Stromal cell of bone marrow (primary cell): ENCODE measurements at regions not wholly inside any gene's neighbourhood (a gene's known extent, or its start where the extent isn't known, plus 50 kb on each side); places are given as distances from the start of the nearest gene placed in this dataset.

Experiments used
- DNase-seq: peaks from one replicate; pipeline ENCODE4 v3.0.0-alpha.2; 2012; ENCODE audit warnings: low read depth

DNA sequence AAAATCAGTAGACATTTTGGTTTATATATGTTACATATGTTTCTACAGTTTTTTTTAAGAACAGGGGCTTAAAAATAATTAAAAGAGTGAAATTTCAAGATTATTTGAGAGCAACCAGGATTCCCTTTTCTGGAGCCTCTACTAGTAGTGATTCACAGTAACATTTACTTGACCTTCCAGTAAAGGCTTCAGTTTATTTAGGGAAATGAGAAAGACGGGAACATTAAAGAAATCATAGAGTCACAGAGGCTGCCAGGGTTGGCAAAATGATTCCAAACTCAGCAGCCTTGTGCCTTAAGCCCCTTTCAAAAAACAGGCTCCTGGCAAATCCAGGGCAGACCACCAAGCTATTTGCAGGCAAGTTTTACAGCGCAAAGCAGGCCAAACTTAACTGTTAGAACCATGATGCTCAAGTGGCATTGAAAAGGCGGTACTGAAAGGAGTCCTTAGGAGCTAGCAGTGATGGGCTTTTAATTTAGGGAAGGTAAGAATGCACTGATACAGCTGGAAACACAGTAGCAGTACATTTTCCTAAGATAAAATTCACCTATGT lies 201.1 kb upstream of the ADAMTS9 start:
- DNase-seq = no peak

DNA sequence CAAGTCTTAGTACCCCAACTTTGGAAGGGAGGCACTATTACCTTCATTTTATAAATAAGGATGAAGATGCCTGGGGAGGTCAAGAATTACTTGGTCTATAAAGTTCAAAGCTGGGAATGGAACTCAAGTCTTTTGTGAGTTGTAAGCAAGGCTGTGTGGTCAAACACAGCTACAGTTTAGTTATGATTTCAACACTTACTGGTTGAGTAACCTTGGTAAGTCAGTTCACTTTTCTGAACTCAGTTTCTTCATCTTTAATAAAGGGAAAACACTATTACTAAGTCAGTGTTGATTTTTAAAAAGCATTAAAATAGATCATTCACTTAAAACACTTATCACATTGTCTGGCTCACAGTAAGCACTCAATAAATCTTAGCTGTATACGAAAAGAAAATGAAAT lies 200.4 kb upstream of the ADAMTS9 start:
- DNase-seq = peak; percentile 9

DNA sequence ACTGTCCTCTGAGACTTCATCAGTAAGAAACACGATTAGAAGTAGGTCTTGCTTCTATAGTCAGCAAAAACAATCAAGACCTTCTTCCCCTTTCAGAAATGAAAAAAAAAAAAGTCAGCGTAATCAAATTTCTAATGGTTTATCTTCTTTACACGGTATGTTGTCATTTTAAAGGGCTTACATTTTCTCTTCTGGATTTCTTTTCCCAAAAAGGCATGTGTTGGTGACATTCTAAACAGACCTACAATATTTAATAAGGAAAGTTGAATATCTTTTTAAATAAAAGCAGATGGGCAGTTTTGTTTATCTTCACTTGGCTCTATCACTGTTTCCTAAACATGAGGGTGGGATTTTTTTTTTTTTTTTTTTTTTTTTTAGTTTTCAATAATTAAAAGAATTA lies 197.3 kb upstream of the ADAMTS9 start:
- DNase-seq = no peak

DNA sequence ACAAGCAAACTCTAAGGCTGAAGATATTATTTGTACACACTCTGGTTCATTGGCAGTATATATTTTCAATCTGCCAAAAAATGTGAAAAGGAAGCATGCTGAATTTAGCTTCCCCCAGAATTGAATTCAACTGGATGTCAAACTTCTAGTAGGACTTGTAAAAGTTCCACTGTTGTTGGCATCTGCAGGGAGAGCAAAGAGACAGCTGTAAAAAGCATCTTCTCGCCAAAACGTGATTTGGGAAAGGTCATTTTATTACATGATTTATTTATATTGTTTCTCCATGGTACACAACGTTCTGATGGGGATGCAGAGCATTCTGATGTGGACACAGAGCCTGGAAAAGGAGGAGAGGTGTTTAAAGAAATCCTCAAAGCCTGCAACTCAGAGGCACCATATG lies 196.7 kb upstream of the ADAMTS9 start:
- no peak for DNase-seq

DNA sequence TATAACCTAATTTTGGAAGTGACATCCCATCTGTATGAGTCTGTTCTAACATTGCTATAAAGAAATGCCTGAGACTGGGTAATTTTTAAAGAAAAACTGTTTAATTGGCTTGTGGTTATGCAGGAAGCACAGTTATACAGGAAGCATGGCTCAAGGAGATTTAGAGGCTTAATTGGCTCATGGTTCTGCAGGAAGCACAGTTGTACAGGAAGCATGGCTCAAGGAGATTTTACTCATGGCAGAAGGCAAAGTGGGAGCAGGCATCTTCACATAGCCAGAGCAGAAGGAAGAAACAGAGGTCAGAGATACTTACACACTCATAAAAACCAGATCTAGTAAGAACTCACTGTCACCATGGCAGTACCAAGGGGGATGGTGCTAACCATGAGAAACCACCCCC lies 193.1 kb upstream of the ADAMTS9 start:
- DNase-seq = no peak

DNA sequence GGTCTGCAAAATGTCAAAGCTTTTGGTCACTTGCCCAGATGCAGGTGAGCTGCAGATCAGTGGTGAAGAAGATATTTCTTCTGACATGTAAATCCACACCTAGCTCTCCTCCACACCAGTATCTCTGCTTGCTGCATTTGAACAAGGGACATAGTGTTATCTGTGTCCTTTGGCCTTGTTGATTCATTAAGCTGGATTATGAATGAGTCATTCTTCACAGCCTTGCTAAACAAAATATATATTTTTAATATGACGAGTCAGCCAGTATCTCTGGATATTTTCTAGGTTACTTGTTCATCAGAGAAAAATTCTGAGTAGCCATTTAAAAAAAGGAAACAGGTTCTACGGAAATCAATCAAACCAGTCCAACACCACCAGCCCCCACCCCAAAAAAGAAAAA lies 190.6 kb upstream of the ADAMTS9 start:
- DNase-seq = no peak

DNA sequence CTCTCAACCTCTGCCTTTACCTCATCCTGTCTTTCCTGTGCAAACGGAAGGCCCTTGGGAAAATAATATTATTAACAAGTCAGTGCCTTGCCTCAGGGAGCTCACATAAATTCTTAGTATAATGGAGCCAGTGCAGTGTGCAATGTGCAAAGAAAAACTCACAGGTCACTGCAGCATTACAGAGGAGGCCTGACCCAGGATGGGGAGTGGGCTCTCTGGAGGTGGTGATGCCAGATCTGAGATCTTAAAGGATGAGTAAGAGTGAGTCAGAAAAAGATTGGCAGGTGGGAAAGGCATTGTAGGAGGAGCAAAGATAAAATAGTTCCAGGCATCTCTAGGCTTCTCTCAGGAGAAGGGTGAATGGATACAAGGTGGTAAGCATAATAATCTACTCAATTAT lies 185.6 kb upstream of the ADAMTS9 start:
- DNase-seq = no peak

DNA sequence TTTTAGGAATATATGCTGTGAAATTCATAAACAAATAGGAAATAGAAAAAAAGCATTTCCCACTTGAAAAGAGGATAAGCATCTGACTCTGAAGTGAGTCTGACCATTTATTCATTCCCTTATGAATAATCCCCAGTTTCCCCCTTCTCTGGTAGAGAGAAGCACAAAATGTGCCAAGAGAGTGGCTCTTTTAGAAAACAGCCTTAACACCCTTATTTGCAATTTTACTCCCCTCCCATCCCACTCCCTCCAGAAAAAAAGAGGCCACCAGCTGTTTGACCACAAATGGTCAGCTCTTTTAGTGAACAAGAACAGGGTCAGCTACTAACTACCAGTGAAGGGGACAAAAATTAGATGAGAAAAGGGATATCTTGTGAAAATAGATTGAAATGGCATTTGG lies 184.5 kb upstream of the ADAMTS9 start:
- no peak for DNase-seq

DNA sequence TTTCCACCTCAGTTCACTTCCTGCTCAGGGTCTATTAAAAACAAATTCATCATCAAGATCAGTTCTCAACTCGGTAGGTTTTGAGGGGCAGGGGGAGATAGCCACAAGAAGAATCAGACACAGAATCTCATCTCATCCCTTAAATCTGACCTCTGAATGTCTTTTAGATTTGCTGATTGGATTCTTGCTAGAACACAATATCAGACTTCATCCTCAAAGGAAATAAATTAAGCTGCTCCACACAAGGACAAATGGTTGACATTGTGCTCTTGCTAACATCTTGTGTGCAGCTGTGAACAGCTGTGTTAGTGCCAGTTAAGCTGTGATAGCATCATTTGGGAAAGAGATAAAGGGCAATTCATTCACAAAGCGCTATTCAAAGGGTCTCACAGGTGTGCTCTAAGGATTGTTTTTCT lies 184.0 kb upstream of the ADAMTS9 start:
- no peak for DNase-seq

DNA sequence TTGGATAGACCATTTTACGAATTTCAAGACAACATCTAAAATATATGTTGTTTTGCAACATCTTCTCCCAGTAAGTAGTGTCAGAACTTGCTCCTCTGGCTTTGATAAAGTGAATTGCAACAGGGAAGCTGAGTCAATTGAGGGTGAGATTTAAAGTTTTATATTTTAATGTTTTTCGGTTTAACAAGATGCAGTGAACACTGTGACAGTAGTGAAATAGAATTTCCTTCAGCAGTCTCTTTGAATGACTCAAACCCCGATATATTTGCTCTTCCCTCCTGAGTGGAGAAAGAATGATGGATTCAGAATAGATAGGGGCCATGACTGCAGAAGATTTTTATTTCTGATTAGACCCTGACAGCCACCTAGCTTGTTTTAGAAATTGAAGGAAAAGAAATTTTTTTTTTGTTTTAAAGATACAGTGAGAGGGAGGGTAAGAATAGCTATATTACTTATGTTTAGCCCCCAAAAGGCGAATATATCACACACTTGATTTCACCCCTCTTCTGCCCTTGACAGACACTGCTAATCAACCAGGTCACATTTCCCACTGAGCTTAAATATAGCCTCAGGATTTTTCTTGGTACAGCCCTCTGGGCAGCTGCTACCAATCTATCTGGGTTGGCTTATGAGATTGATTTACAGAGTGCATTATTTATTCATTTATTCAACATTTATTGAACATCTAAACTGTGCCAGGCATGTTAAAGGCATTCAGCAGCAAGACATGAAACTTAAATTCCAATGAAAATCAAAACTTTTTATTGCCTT lies 183.3 kb upstream of the ADAMTS9 start:
- no peak for DNase-seq

DNA sequence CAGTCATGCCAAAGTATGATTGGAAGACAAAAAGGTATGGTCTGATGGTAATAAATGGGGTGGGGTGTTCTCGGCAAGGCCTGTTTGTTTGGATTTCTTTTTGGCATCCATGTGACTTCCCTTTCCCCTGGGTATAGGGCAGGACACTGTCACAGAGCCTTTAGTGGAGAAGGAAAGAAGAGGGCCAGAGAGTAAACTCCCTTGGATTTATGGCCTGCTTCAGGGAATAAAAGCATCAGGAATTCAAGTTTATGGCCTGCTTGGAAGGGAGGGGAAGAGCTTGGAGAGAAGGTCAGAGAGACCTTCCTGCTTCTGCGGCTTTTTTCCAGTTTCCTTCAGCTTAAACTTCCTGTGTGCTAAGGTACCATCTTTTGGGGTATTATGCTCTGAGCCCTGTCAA lies 179.4 kb upstream of the ADAMTS9 start:
- DNase-seq = no peak

DNA sequence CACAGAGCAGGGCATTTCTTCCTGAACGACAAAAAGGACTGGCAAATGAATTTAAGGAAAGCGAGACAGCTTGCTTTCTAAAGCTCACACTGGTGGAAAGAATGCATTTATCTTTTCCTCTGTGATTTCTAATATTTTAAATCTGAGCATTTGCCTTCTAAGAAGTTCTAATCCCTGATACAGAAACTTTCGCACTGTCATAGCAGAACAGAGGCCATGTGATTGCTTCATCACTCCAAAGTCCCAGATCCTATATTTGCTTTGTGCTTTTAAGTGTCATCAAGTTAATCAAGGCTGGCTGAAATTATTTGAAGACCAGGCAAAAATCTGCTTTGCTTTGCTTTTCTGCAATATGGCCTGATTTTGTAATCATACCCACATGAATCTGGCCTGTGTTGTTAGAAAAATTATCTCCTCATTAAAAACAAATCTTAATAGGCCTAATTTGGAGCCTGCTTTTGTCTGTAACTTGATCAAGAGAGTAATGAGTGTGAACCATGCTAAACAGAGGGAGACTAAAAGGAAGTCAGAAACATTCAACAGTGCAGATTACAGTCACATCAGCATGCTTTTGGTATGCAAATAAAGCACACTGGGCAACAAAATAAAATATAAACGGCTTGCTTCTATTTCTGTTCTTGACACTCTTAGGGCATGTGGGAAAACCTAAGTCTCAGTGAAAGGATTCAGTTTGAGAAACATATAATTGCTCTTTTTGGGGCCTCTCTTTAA lies 178.2 kb upstream of the ADAMTS9 start:
- DNase-seq = no peak

DNA sequence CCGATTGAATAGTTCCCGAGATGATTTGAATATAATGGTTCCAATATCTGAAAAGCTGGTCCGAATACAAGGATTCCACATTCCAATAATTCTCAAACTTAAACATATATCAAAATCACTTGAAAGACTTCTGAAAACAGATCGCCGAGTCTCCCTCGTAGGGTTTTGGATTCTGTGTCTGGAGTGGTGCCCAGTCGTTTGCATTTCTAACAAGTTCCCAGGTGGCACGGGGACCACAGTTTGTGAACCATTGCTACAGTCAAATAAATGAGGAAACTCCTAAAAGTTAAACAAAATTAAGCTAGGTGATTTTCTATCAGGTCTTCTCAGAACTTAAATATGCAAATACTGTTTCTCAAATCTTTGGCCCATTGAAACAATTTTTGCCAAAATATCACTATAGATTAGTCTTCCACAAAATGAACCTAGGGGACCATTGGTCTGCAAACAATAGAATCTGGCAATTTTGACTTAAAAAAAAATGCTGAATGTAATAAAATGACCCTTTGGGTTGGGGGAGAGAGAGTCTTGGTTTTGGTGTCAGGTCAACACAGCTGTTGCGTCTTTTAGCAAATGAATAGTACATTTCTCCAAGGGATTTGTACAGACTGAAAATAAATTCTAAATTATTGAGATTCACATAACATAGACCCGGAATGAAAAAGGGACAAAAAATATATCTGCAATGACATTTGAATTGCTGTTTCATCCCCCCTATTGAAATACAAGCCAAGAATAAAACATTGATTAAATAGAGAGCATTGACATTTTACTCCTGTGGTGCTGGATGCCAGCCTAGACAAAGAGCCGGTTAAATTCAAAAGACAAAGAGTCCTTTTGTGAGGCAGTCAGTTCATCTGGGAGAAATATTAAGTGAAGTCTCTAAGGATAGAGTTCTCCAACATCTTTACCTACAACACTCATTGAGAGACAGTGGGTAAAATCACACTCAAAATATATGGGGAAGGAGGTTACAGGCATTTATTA lies 175.7 kb upstream of the ADAMTS9 start:
- no peak for DNase-seq

DNA sequence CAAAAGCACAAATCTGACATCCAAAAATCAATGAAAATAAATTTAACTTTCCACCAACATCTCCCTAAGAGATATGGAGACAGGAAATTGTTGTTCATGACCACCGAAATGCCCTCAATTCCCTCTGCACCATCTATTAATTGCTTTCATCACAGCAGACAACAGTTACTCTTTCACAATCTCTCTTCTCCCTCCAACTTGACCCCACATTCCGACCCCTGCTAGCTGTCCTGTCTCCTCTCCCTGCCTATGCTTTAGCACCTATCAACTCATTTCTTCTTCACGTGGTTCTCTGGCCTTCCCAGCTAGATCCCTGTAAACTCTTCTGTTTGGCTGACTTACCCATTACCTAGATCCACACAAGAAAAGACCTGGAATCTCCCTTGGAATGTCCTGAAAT lies 173.9 kb upstream of the ADAMTS9 start:
- DNase-seq = no peak

DNA sequence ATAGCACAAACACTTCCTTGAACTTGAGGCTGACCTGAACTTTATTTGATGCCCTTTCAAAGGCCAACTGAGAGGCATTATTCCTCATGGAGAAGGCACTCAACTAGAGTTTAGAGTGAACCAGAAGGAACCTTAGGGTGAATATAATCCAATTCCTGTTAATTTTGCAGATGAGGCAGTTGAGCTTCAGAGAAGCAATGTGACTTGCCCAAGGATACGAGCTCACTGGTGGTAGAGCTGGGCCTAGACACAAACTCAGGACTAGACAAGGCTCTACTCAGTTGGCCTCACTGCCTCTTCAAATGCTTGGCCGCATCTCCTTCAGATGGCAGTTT lies 172.7 kb upstream of the ADAMTS9 start:
- DNase-seq = no peak

DNA sequence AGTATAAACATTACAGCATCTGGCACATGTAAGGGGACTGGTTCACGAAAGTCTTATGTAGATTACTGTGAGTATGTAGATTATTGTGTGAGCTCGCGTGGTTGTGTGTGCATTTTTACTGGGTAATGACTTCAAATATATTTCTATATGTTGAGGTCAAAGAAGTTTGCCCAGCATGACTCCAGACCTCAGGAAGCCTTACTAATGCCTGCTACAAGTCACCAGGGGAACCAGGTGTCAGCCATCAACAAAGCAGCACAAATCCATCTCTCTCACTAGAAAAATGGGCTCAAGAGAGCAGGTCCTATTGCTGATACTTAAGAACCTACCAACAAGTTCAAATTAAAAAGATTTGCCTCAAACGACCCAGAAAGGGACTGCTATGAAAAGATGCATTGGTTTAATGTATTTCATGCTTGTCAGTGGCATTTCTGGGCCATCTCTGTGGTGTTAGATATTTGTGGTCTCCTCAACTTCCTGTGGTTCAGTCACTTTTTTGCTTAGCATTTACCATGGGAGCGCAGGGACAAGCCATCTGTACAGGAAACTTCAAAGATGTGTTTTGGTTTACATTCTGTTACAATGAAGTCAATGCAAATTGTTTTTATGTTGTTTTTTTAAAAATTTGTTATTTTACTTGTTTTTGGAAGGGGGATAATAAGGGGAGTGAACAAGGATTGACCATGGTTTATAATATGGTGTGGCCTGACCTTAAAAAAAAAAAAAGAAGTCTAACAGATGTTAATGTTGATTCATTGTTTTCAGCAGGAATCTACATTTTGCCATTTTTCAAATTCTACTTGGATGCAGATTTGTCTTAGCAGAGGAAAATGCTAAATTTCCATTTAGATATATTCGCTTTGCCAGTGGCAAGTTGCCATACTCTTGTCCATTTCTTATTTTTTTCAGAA lies 172.1 kb upstream of the ADAMTS9 start:
- DNase-seq = no peak

DNA sequence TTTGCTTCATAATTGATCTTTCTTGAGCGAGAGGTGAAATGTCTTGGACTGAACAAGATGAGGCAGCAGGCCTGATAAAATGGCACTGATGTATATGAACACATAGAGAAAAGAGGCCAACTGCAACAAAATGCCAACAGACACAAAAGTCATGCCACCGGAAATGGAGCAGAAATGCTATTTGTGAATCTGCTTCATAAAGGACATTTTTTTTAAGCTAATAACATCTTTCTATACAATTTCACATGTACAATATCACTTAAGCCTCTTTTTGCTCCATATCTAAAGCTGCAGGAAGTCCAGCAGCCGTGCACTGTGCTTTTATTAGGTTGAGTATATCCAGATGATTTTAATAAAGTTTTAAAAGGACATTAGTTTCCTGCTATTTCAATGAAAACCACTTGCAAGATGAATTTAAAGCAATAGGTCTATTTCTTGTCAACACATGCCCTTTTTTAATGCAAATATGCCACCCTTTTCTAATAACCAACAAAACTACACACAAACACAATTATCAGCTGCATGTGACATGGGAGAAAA lies 169.2 kb upstream of the ADAMTS9 start:
- no peak for DNase-seq

DNA sequence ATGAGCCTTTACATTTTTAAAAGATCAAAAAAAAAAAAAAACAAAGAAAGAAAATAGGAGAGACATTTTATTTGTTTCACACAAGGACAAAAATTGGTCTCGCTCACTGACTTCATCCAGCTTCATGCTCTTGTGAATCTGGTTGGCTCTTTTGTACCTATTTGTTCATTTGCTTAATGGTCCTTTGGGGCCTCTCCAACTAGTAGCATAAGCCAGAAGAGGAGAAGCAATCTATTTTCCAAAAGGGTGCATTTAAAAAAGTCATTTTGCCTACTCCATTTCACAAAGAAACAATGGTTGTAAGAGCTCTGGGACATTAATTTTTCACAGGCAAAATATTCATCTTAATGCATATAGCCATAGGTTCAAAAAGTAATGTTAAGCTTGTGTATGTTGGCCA lies 168.3 kb upstream of the ADAMTS9 start:
- DNase-seq = no peak

DNA sequence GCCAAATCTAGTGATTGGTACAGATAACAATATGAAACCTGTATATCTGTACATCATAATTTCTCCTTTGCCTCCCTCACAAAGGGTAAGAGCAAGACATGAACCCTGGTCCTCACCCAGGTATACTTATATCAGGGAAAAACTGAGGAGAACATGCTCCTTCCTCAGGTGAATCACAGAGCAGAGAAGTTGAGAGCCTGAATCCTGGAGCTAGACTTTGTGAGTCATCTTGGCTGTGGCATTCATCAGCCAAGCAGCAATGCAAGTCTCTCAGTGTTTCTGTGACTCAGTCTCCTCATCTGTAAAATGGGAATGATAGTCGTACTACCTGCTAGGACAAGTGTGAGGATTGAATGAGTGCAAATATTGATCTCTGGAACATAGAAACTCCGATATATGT lies 165.7 kb upstream of the ADAMTS9 start:
- no peak for DNase-seq

DNA sequence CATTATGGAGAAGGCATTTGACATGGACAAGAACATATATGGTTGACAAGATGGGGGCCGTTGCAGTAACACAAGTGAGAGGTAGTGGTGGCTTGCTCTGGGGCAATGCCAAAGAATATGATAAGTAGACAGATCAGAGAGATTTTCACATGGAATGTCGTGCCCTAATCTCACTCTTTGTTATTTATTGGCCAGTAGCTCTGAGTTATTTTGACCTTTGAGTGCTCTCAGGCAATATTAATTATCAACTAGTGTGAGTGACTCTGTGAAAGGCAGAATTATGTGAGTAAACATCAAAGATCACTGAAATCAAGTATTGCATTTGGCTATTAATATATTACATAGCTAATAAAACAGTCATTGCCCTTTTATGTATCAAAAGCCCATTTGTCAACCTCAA lies 164.9 kb upstream of the ADAMTS9 start:
- no peak for DNase-seq

DNA sequence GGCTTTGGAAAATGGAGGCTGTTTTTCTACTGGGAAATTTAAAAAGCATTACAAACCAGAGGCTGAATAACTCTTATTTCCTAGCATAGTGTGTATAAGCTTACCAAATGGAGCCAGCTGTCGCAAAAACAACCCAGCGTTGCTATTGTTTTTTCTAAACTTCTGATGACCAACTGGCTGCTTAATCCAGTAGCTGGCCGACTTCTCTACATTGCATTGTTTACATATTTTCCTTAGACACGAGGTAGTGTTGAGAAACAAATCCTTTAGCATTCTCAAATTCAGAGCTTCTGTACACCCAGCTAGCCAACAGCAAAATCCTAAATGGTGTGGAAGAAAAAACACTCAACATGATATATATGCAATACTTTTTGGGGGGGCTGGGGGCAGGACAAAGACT lies 161.0 kb upstream of the ADAMTS9 start:
- peak; percentile 3 for DNase-seq
